Lower leg skin (tissue), 3 donors: ENCODE measurements at regions not wholly inside any gene's neighbourhood (a gene's known extent, or its start where the extent isn't known, plus 50 kb on each side); places are given as distances from the start of the nearest gene placed in this dataset.

Source experiments
- CTCF ChIP-seq, 3 donors: fragments of 450-650 bp; IDR thresholded peaks; one replicate each; pipeline ENCODE4 v1.5.1; 2016; ENCODE audit warnings: antibody characterized with exemption in 3 of 3, mild to moderate bottlenecking in 3 of 3, moderate library complexity in 2 of 3
- POLR2A ChIP-seq, 2 donors: fragments of 450-650 bp; IDR thresholded peaks; one replicate each; pipeline ENCODE4 v1.6.1; 2016 to 2017; ENCODE audit warnings: antibody characterized with exemption in 2 of 2, mild to moderate bottlenecking in 1 of 2, moderate library complexity in 1 of 2

GRCh38 chrX:33969105-33969504 lies 163.0 kb downstream of the FAM47A start:
- TF ChIP-seq POLR2A (IDR thresholded peaks at IDR 0.05) (no peak), CTCF (IDR thresholded peaks at IDR 0.05) (no peak)
